Kidney (tissue), 13 donors: ENCODE measurements at regions not wholly inside any gene's neighbourhood (a gene's known extent, or its start where the extent isn't known, plus 50 kb on each side); places are given as distances from the start of the nearest gene placed in this dataset.

Experiments
- DNase-seq, 5 donors: peaks; one replicate each; pipeline ENCODE4 v3.0.0-alpha.2; 2013 to 2020
- FAIRE-seq: peaks from 2 replicates; lab custom pipeline; 2012; peaks lifted over from hg19 to GRCh38; lab: Jason Lieb, UNC
- H3K27ac ChIP-seq, 2 donors: one replicate each; pipeline ENCODE4 v1.7.0; 2013; ENCODE audit warnings: low read depth in 2 of 2, low read length in 2 of 2, inconsistent platforms in 1 of 2
- H3K27me3 ChIP-seq: one replicate; pipeline ENCODE4 v1.7.1; 2013; ENCODE audit warnings: low read length, inconsistent platforms; ENCODE audit not compliant: control insufficient read depth, insufficient read depth
- H3K36me3 ChIP-seq, 3 donors: one replicate each; pipeline versions ENCODE4 v1.7.0 to v1.7.1; 2013; ENCODE audit warnings: low read length in 3 of 3, control low read depth in 1 of 3, inconsistent platforms in 1 of 3; ENCODE audit not compliant: insufficient read depth in 3 of 3, control insufficient read depth in 2 of 3
- H3K4me1 ChIP-seq, 3 donors: one replicate each; pipeline versions ENCODE4 v1.7.0 to v1.7.1; 2013; ENCODE audit warnings: low read length in 3 of 3, inconsistent platforms in 1 of 3, low read depth in 1 of 3; ENCODE audit not compliant: control insufficient read depth in 2 of 3, insufficient read depth in 2 of 3
- H3K4me3 ChIP-seq, 3 donors: one replicate each; pipeline versions ENCODE4 v1.7.0 to v1.8.1; 2013; ENCODE audit warnings: low read length in 3 of 3, control low read depth in 1 of 3, inconsistent platforms in 1 of 3
- H3K9ac ChIP-seq, 3 donors: one replicate each; pipeline versions ENCODE4 v1.7.0 to v1.7.1; 2013; ENCODE audit warnings: low read length in 3 of 3, control low read depth in 1 of 3, inconsistent platforms in 1 of 3
- H3K9me3 ChIP-seq, 3 donors: one replicate each; pipeline versions ENCODE4 v1.7.0 to v1.7.1; 2013; ENCODE audit warnings: low read length in 3 of 3, control low read depth in 1 of 3, inconsistent platforms in 1 of 3; ENCODE audit not compliant: control insufficient read depth in 2 of 3, insufficient read depth in 1 of 3
- CTCF ChIP-seq: IDR thresholded peaks from 3 replicates; pipeline ENCODE4 v1.5.1; 2012; ENCODE audit warnings: mild to moderate bottlenecking, moderate library complexity, borderline replicate concordance; ENCODE audit not compliant: insufficient read depth; ENCODE audit errors: extremely low read depth
- intact Hi-C: fragments of 100-400 bp; cut with DNase I; formaldehyde crosslinking; loops from one replicate; pipeline ENCODE4 v1.11.1; 2022
- donor health status: control.
- donor health status: control.
- donor health status: control.
- donor health status: control.
- donor health status: control.
- donor health status: DM: yes; HTN: yes; CAD: no.
- donor health status: Normal renal cell carcinoma (clear cell type).

GRCh38 chr13:53501387-53501786, 472.8 kb downstream of the OLFM4 start:
- intact Hi-C loops, result no loop called here
- no peak for TF ChIP-seq CTCF
- no peak overlapping the region for H3K4me3 ChIP-seq
- no peaks in the 10 kb centered on the region for H3K4me1 ChIP-seq
- H3K27ac ChIP-seq, result no peak overlapping the region
- no peak for DNase-seq
- no peak overlapping the region for H3K9ac ChIP-seq
- no peaks in the 10 kb centered on the region for H3K27me3 ChIP-seq
- no peak for FAIRE-seq
- H3K9me3 ChIP-seq, result no peaks in the 10 kb centered on the region
- H3K36me3 ChIP-seq, result no peaks in the 10 kb centered on the region

- intact Hi-C loops, result no loop called here
- FAIRE-seq (no peak), DNase-seq (peak in 2 of 5 donors; percentile 5 to 6)
- Histone ChIP-seq H3K27ac (no peak overlapping the region), H3K36me3 (no peaks in the 10 kb centered on the region), H3K9ac (no peak overlapping the region), H3K4me3 (no peak overlapping the region), H3K4me1 (no peaks in the 10 kb centered on the region), H3K9me3 (no peaks in the 10 kb centered on the region), H3K27me3 (no peaks in the 10 kb centered on the region)
- no peak for TF ChIP-seq CTCF
Observed at GRCh38 chr13:53507741-53508140, 479.1 kb downstream of the OLFM4 start.

- Histone ChIP-seq H3K9me3 (no peaks in the 10 kb centered on the region), H3K4me1 (no peaks in the 10 kb centered on the region), H3K4me3 (no peak overlapping the region), H3K27ac (no peak overlapping the region), H3K36me3 (no peaks in the 10 kb centered on the region), H3K9ac (no peak overlapping the region), H3K27me3 (no peaks in the 10 kb centered on the region)
- no peak for FAIRE-seq
- no peak for TF ChIP-seq CTCF
- intact Hi-C loops, result no loop called here
- no peak for DNase-seq
Observed at GRCh38 chr13:53512635-53513034, 484.0 kb downstream of the OLFM4 start.

GRCh38 chr13:53513226-53513625, 484.6 kb downstream of the OLFM4 start:
- peak overlapping the region in 1 of 3 donors; percentile 32 for H3K4me3 ChIP-seq
- no peaks in the 10 kb centered on the region for H3K36me3 ChIP-seq
- intact Hi-C loops, result no loop called here
- no peaks in the 10 kb centered on the region for H3K4me1 ChIP-seq
- no peaks in the 10 kb centered on the region for H3K9me3 ChIP-seq
- no peak for TF ChIP-seq CTCF
- DNase-seq, result peak in 1 of 5 donors; percentile 22
- no peak for FAIRE-seq
- no peaks in the 10 kb centered on the region for H3K27me3 ChIP-seq
- H3K9ac ChIP-seq, result no peak overlapping the region
- H3K27ac ChIP-seq, result no peak overlapping the region
